ENCODE measurements at regions not wholly inside any gene's neighbourhood (a gene's known extent, or its start where the extent isn't known, plus 50 kb on each side); places are given as distances from the start of the nearest gene placed in this dataset.

- Histone ChIP-seq H3K9ac (ENCODE audit: extremely low read depth, low read length, poor library complexity, severe bottlenecking) (no peak overlapping the region), H3K27me3 (ENCODE audit: control insufficient read depth, insufficient read depth, low read length, poor library complexity, severe bottlenecking) (peaks cover 10% of the 10 kb centered on the region), H3K4me1 (ENCODE audit: control insufficient read depth, insufficient read depth, low read length) (peaks cover 3% of the 10 kb centered on the region), H3K9me3 (ENCODE audit: control insufficient read depth, low read length) (no peaks in the 10 kb centered on the region), H3K36me3 (ENCODE audit: control insufficient read depth, insufficient read depth, low read length) (no peaks in the 10 kb centered on the region), H3K27ac (ENCODE audit: low read depth, low read length) (no peak overlapping the region), H3K4me3 (ENCODE audit: low read length) (no peak overlapping the region)
- Mint-ChIP-seq H3K4me1 (peaks cover 30% of the 10 kb centered on the region), H3K4me3 (no peak overlapping the region), H3K9me3 (no peaks in the 10 kb centered on the region), H3K27ac (no peak overlapping the region), H3K27me3 (ENCODE audit: insufficient read depth) (peaks cover 15% of the 10 kb centered on the region), H3K36me3 (ENCODE audit: low read depth) (no peaks in the 10 kb centered on the region)
- DNase-seq = no peak
- 94 to 95% methylated on average over 3 to 8 of the region's 8 CpGs for WGBS, 2 experiments (ENCODE audit: insufficient coverage in 1 of 2, insufficient read length in 1 of 2)
- no peak for TF ChIP-seq CTCF (conservative IDR thresholded peaks at IDR 0.05)
Observed at GRCh38 chr2:8168022-8168717, 513.7 kb upstream of the ID2 start.

- Mint-ChIP-seq H3K9me3 (no peaks in the 10 kb centered on the region), H3K4me3 (no peak overlapping the region), H3K4me1 (peaks cover 30% of the 10 kb centered on the region), H3K36me3 (ENCODE audit: low read depth) (no peaks in the 10 kb centered on the region), H3K27me3 (ENCODE audit: insufficient read depth) (peaks cover 16% of the 10 kb centered on the region), H3K27ac (no peak overlapping the region)
- H3K27me3 ChIP-seq (ENCODE audit: control insufficient read depth, insufficient read depth, low read length, poor library complexity, severe bottlenecking) = peaks cover 10% of the 10 kb centered on the region
- WGBS, 2 experiments (ENCODE audit: insufficient coverage in 1 of 2, insufficient read length in 1 of 2) = 84 to 90% methylated on average over 2 of the region's 2 CpGs
- no peaks in the 10 kb centered on the region for H3K36me3 ChIP-seq (ENCODE audit: control insufficient read depth, insufficient read depth, low read length)
- no peak overlapping the region for H3K27ac ChIP-seq (ENCODE audit: low read depth, low read length)
- H3K9ac ChIP-seq (ENCODE audit: extremely low read depth, low read length, poor library complexity, severe bottlenecking) = no peak overlapping the region
- H3K9me3 ChIP-seq (ENCODE audit: control insufficient read depth, low read length) = no peaks in the 10 kb centered on the region
- H3K4me3 ChIP-seq (ENCODE audit: low read length) = no peak overlapping the region
- no peak for TF ChIP-seq CTCF (conservative IDR thresholded peaks at IDR 0.05)
- DNase-seq = no peak
- peaks cover 3% of the 10 kb centered on the region for H3K4me1 ChIP-seq (ENCODE audit: control insufficient read depth, insufficient read depth, low read length)
Observed at GRCh38 chr2:8168876-8169424, 512.9 kb upstream of the ID2 start.

GRCh38 chr2:8169443-8169842 lies 512.4 kb upstream of the ID2 start:
- Mint-ChIP-seq H3K27me3 (ENCODE audit: insufficient read depth) (peaks cover 16% of the 10 kb centered on the region), H3K27ac (no peak overlapping the region), H3K9me3 (no peaks in the 10 kb centered on the region)

More at GRCh38 chr2:8169443-8169842, 512.4 kb upstream of the ID2 start:
- 80 to 95% methylated on average over 1 to 3 of the region's 3 CpGs for WGBS, 2 experiments (ENCODE audit: insufficient coverage in 1 of 2, insufficient read length in 1 of 2)
- H3K9me3 ChIP-seq (ENCODE audit: control insufficient read depth, low read length) = no peaks in the 10 kb centered on the region
- no peak overlapping the region for H3K27ac ChIP-seq (ENCODE audit: low read depth, low read length)
- H3K4me1 ChIP-seq (ENCODE audit: control insufficient read depth, insufficient read depth, low read length) = peaks cover 3% of the 10 kb centered on the region
- H3K27me3 ChIP-seq (ENCODE audit: control insufficient read depth, insufficient read depth, low read length, poor library complexity, severe bottlenecking) = peaks cover 10% of the 10 kb centered on the region
- Mint-ChIP-seq H3K36me3 (ENCODE audit: low read depth) (no peaks in the 10 kb centered on the region), H3K4me3 (no peak overlapping the region), H3K4me1 (peaks cover 30% of the 10 kb centered on the region)
- H3K36me3 ChIP-seq (ENCODE audit: control insufficient read depth, insufficient read depth, low read length) = no peaks in the 10 kb centered on the region
- H3K9ac ChIP-seq (ENCODE audit: extremely low read depth, low read length, poor library complexity, severe bottlenecking) = no peak overlapping the region
- no peak for DNase-seq
- TF ChIP-seq CTCF (conservative IDR thresholded peaks at IDR 0.05) = no peak
- no peak overlapping the region for H3K4me3 ChIP-seq (ENCODE audit: low read length)

All from endodermal cell (in vitro differentiated cells).